WTC11 (cell line): ENCODE measurements at regions not wholly inside any gene's neighbourhood (a gene's known extent, or its start where the extent isn't known, plus 50 kb on each side); places are given as distances from the start of the nearest gene placed in this dataset.
A peak's percentile ranks its signal among the peaks of the same experiment; 100 is the strongest.

Source experiments
- ATAC-seq: fragments of 200-7000 bp; cut with Tn5 transposase; 2 replicates; pipeline ENCODE4 v1.10.0; 2021; ENCODE audit warnings: mild to moderate bottlenecking, moderate library complexity
- CTCF ChIA-PET: fragments of 300-600 bp; sonication (Branson Sonifier 250); formaldehyde crosslinking; loops from one replicate; lab custom pipeline; 2021; ENCODE audit warnings: antibody characterized with exemption; lab: Charles Lee
- POLR2A ChIA-PET: fragments of 350-600 bp; sonication (Branson Sonifier 250); formaldehyde crosslinking; loops from one replicate; lab custom pipeline; 2021; ENCODE audit warnings: antibody characterized with exemption; lab: Charles Lee
- DNase-seq: peaks from one replicate; pipeline ENCODE4 v3.0.0; 2021; ENCODE audit warnings: low spot score
- H3K27ac Mint-ChIP-seq: 2 replicates; pipeline ENCODE4 v1.8.0; 2021; ENCODE audit warnings: mixed read lengths
- H3K27me3 Mint-ChIP-seq: 2 replicates; pipeline ENCODE4 v1.8.0; 2021; ENCODE audit warnings: low read depth, mild to moderate bottlenecking, moderate library complexity, mixed read lengths
- H3K36me3 Mint-ChIP-seq: 2 replicates; pipeline ENCODE4 v1.8.0; 2021; ENCODE audit warnings: mixed read lengths
- H3K4me1 Mint-ChIP-seq: 2 replicates; pipeline ENCODE4 v1.8.0; 2022; ENCODE audit warnings: mixed read lengths
- H3K4me3 Mint-ChIP-seq: 2 replicates; pipeline ENCODE4 v1.8.0; 2021; ENCODE audit warnings: mild to moderate bottlenecking, moderate library complexity, mixed read lengths
- H3K9me3 Mint-ChIP-seq: 2 replicates; pipeline ENCODE4 v1.8.0; 2021; ENCODE audit warnings: mixed read lengths
- AFF4 ChIP-seq: sonication (generic); formaldehyde crosslinking; IDR thresholded peaks from 2 replicates; pipeline ENCODE4 v1.8.1; 2023; ENCODE audit warnings: mild to moderate bottlenecking, missing genetic modification reagents, borderline replicate concordance
- CBFB ChIP-seq: sonication (generic); formaldehyde crosslinking; IDR thresholded peaks from 2 replicates; pipeline ENCODE4 v1.8.1; 2022; ENCODE audit warnings: mild to moderate bottlenecking, low read depth, missing genetic modification reagents
- E2F1 ChIP-seq: sonication (generic); formaldehyde crosslinking; IDR thresholded peaks from 2 replicates; pipeline ENCODE4 v1.8.0; 2022; ENCODE audit warnings: mild to moderate bottlenecking, missing genetic modification reagents
- ERG ChIP-seq: fragments of 250-450 bp; sonication (Bioruptor Pico); IDR thresholded peaks from 2 replicates; pipeline ENCODE4 v1.8.0; 2021; ENCODE audit warnings: mild to moderate bottlenecking
- ETV6 ChIP-seq: sonication (generic); formaldehyde crosslinking; IDR thresholded peaks from 2 replicates; pipeline ENCODE4 v1.8.1; 2022; ENCODE audit warnings: mild to moderate bottlenecking, missing genetic modification reagents
- GRHL2 ChIP-seq: fragments of 250-450 bp; sonication (Bioruptor Pico); IDR thresholded peaks from 2 replicates; pipeline ENCODE4 v1.8.0; 2022; ENCODE audit warnings: mild to moderate bottlenecking, moderate library complexity; ENCODE audit not compliant: insufficient replicate concordance, severe bottlenecking
- IRF1 ChIP-seq: sonication (generic); formaldehyde crosslinking; IDR thresholded peaks from 2 replicates; pipeline ENCODE4 v1.8.0; 2023; ENCODE audit warnings: missing genetic modification reagents
- NFE2L1 ChIP-seq: sonication (generic); formaldehyde crosslinking; IDR thresholded peaks from 2 replicates; pipeline ENCODE4 v1.8.1; 2023; ENCODE audit warnings: missing genetic modification reagents
- PREB ChIP-seq: sonication (generic); formaldehyde crosslinking; IDR thresholded peaks from 2 replicates; pipeline ENCODE4 v1.8.1; 2022; ENCODE audit warnings: mild to moderate bottlenecking, missing genetic modification reagents, moderate library complexity, borderline replicate concordance
- SMAD4 ChIP-seq: sonication (generic); formaldehyde crosslinking; IDR thresholded peaks from 2 replicates; pipeline ENCODE4 v1.8.0; 2022; ENCODE audit warnings: mild to moderate bottlenecking, missing genetic modification reagents
- SOX15 ChIP-seq: fragments of 250-450 bp; sonication (Bioruptor Pico); IDR thresholded peaks from 2 replicates; pipeline ENCODE4 v1.9.0; 2021; ENCODE audit warnings: mild to moderate bottlenecking
- STAT6 ChIP-seq: sonication (generic); formaldehyde crosslinking; conservative IDR thresholded peaks from 2 replicates; pipeline ENCODE4 v1.8.1; 2023; ENCODE audit warnings: mild to moderate bottlenecking, low read depth, missing genetic modification reagents, moderate library complexity
- USF1 ChIP-seq: sonication (generic); formaldehyde crosslinking; IDR thresholded peaks from 2 replicates; pipeline ENCODE4 v1.8.0; 2022; ENCODE audit warnings: mild to moderate bottlenecking, missing genetic modification reagents
- ZNF281 ChIP-seq: sonication (generic); formaldehyde crosslinking; IDR thresholded peaks from 2 replicates; pipeline ENCODE4 v1.8.0; 2023; ENCODE audit warnings: mild to moderate bottlenecking, missing genetic modification reagents
- ZNF317 ChIP-seq: sonication (generic); formaldehyde crosslinking; IDR thresholded peaks from 2 replicates; pipeline ENCODE4 v1.8.1; 2023; ENCODE audit warnings: low read depth, mild to moderate bottlenecking, moderate library complexity, missing genetic modification reagents, borderline replicate concordance
- ZNF396 ChIP-seq: fragments of 250-450 bp; sonication (Bioruptor Pico); IDR thresholded peaks from 2 replicates; pipeline ENCODE4 v1.8.0; 2021; ENCODE audit warnings: mild to moderate bottlenecking, moderate library complexity, borderline replicate concordance
- ZNF512 ChIP-seq: sonication (generic); formaldehyde crosslinking; IDR thresholded peaks from 2 replicates; pipeline ENCODE4 v1.8.1; 2022; ENCODE audit warnings: missing genetic modification reagents, borderline replicate concordance

- peaks cover 17% of the 10 kb centered on the region for H3K9me3 Mint-ChIP-seq
- peaks cover 12% of the 10 kb centered on the region for H3K36me3 Mint-ChIP-seq
- DNase-seq (peak; percentile 60), ATAC-seq (peak; percentile 28)
- peak overlapping the region; percentile 86 for H3K4me3 Mint-ChIP-seq
- H3K27ac Mint-ChIP-seq, result no peak overlapping the region
- ChIA-PET POLR2A (interaction anchor here (1.2 kb wide), 1 partner anchor 32 kb away, joined by 3 read pairs; no protein-coding TSS in a partner anchor), CTCF (interaction anchor here (1.2 to 3.6 kb wide), 3 partner anchors 82 to 139 kb away, joined by 5 to 27 read pairs (median 7); no protein-coding TSS in a partner anchor)
- peaks cover 90% of the 10 kb centered on the region for H3K27me3 Mint-ChIP-seq
- peaks cover 29% of the 10 kb centered on the region for H3K4me1 Mint-ChIP-seq
- TF ChIP-seq USF1 (CRISPR knock-in tag) (no peak), STAT6 (CRISPR knock-in tag) (no peak), ZNF512 (no peak), IRF1 (no peak), ZNF281 (no peak), ZNF317 (CRISPR knock-in tag) (no peak), PREB (CRISPR knock-in tag) (no peak), SMAD4 (CRISPR knock-in tag) (0 out of 2 replicates have a peak, but pooled peaks have one; percentile 29), GRHL2 (no peak), CBFB (CRISPR knock-in tag) (no peak; the same call in 1 of the 2 replicates), SOX15 (no peak), AFF4 (CRISPR knock-in tag) (no peak), ERG (CRISPR knock-in tag) (no peak), ETV6 (CRISPR knock-in tag) (peak; percentile 29; the same call in 1 of the 2 replicates), NFE2L1 (CRISPR knock-in tag) (peak; percentile 15; the same call in 1 of the 2 replicates), ZNF396 (no peak), E2F1 (CRISPR knock-in tag) (no peak)
Observed at GRCh38 chr3:43994657-43995546, 246.8 kb upstream of the TOPAZ1 start.
